Endothelial cell of umbilical vein (primary cell): ENCODE measurements at regions not wholly inside any gene's neighbourhood (a gene's known extent, or its start where the extent isn't known, plus 50 kb on each side); places are given as distances from the start of the nearest gene placed in this dataset.

Source experiments
- BruUV-seq: library from RNA; stranded (reverse); fragments of 400-500 nt; replicated peaks from 2 replicates; lab custom pipeline; 2021; lab: Mats Ljungman, UMichigan
- CTCF ChIA-PET: fragments of 300-600, 350-600 bp; sonication (Branson Sonifier 250); formaldehyde crosslinking; loops from one replicate; lab custom pipeline; 2021; ENCODE audit warnings: antibody characterized with exemption, inconsistent platforms; lab: Charles Lee
- POLR2A ChIA-PET: fragments of 300-600, 350-600 bp; sonication (Branson Sonifier 250); formaldehyde crosslinking; loops from one replicate; lab custom pipeline; 2021; ENCODE audit warnings: antibody characterized with exemption, inconsistent platforms; lab: Charles Lee
- DNase-seq: peaks from one replicate; pipeline ENCODE4 v3.0.0-alpha.2; 2011; ENCODE audit warnings: low read depth, low spot score
- FAIRE-seq: peaks from 2 replicates; lab custom pipeline; 2011; peaks lifted over from hg19 to GRCh38; lab: Jason Lieb, UNC
- H2AFZ ChIP-seq: 2 replicates; pipeline ENCODE4 v1.6.0; 2012; ENCODE audit warnings: low read depth, low read length, control low read depth, inconsistent platforms
- H3K27ac ChIP-seq: 2 replicates; pipeline ENCODE4 v1.5.1; 2011; ENCODE audit warnings: low read depth, mild to moderate bottlenecking, control low read depth, low read length, moderate library complexity; ENCODE audit not compliant: insufficient read depth
- H3K27me3 ChIP-seq, 2 experiments: 2 replicates each; pipeline versions ENCODE4 v1.6.0 to v1.6.1; 2011; ENCODE audit warnings: low read length in 2 of 2, mixed read lengths in 1 of 2; ENCODE audit not compliant: control insufficient read depth in 2 of 2, insufficient read depth in 2 of 2
- H3K36me3 ChIP-seq, 2 experiments: 2 replicates in 1 of 2; 3 replicates in 1 of 2; pipeline ENCODE4 v1.5.1; 2011; ENCODE audit warnings: low read length in 2 of 2, mild to moderate bottlenecking in 1 of 2, moderate library complexity in 1 of 2; ENCODE audit not compliant: control insufficient read depth in 2 of 2, insufficient read depth in 2 of 2; ENCODE audit errors: extremely low read depth in 1 of 2
- H3K4me1 ChIP-seq: 3 replicates; pipeline ENCODE4 v1.5.1; 2011; ENCODE audit warnings: mild to moderate bottlenecking, low read length; ENCODE audit not compliant: control insufficient read depth, insufficient read depth; ENCODE audit errors: extremely low read depth
- H3K4me2 ChIP-seq: 2 replicates; pipeline ENCODE4 v1.6.1; 2011; ENCODE audit warnings: low read length, control low read depth, mixed read lengths; ENCODE audit not compliant: insufficient read depth
- H3K4me3 ChIP-seq, 3 experiments: fragments of 200-600 bp in 1 of 3; sonication (generic), shearing (Covaris generic) in 1 of 3; replicated peaks in 1 of 3; 2 replicates each; pipeline ENCODE4 v1.5.1; 2011 to 2016; ENCODE audit warnings: control low read depth in 3 of 3, low read length in 3 of 3, mild to moderate bottlenecking in 2 of 3, inconsistent platforms in 1 of 3, low read depth in 1 of 3, moderate library complexity in 1 of 3; ENCODE audit not compliant: insufficient read depth in 1 of 3
- H3K79me2 ChIP-seq: 2 replicates; pipeline ENCODE4 v1.6.0; 2012; ENCODE audit warnings: low read length, inconsistent platforms; ENCODE audit not compliant: control insufficient read depth, insufficient read depth
- H3K9ac ChIP-seq: replicated peaks from 2 replicates; pipeline ENCODE3; 2011; ENCODE audit warnings: low read length, control low read depth; ENCODE audit not compliant: insufficient read depth; ENCODE audit errors: extremely low read depth
- H3K9me1 ChIP-seq: replicated peaks from 3 replicates; pipeline ENCODE4 v1.6.0; 2011; ENCODE audit warnings: mild to moderate bottlenecking, low read length; ENCODE audit not compliant: control insufficient read depth, insufficient read depth; ENCODE audit errors: extremely low read depth
- H3K9me3 ChIP-seq: replicated peaks from 2 replicates; pipeline ENCODE4 v1.5.1; 2012; ENCODE audit warnings: low read length, inconsistent platforms; ENCODE audit not compliant: control insufficient read depth, insufficient read depth
- H4K20me1 ChIP-seq: replicated peaks from 2 replicates; pipeline ENCODE3; 2011; ENCODE audit warnings: mild to moderate bottlenecking, low read length; ENCODE audit not compliant: control insufficient read depth, insufficient read depth; ENCODE audit errors: extremely low read depth
- CTCF ChIP-seq, 2 donors: IDR thresholded peaks; 1 replicate in 1 of 2; 2 replicates in 1 of 2; pipeline ENCODE4 v1.5.1; 2011; ENCODE audit warnings: low read length in 2 of 2, mild to moderate bottlenecking in 2 of 2, moderate library complexity in 2 of 2, control low read depth in 1 of 2, inconsistent platforms in 1 of 2, low read depth in 1 of 2; ENCODE audit not compliant: insufficient read depth in 1 of 2; ENCODE audit errors: extremely low read depth in 1 of 2
- EZH2 ChIP-seq: IDR thresholded peaks from 2 replicates; pipeline ENCODE4 v1.6.1; 2012; ENCODE audit warnings: borderline replicate concordance, low read depth, mild to moderate bottlenecking, moderate library complexity, low read length, inconsistent platforms; ENCODE audit not compliant: severe bottlenecking
- FOS ChIP-seq: IDR thresholded peaks from 2 replicates; pipeline ENCODE4 v1.6.1; 2011; ENCODE audit warnings: mild to moderate bottlenecking, low read length, moderate library complexity, borderline replicate concordance; ENCODE audit not compliant: insufficient read depth
- GATA2 ChIP-seq: IDR thresholded peaks from 2 replicates; pipeline ENCODE4 v1.7.0; 2011; ENCODE audit warnings: low read depth, mild to moderate bottlenecking, moderate library complexity, mixed read lengths, low read length; ENCODE audit not compliant: insufficient read length, insufficient read depth
- JUN ChIP-seq: IDR thresholded peaks from 2 replicates; pipeline ENCODE4 v1.6.1; 2011; ENCODE audit warnings: borderline replicate concordance, low read depth; ENCODE audit not compliant: insufficient read length, insufficient read depth
- MAX ChIP-seq: IDR thresholded peaks from 2 replicates; pipeline ENCODE4 v1.6.1; 2011; ENCODE audit not compliant: insufficient read depth, insufficient read length
- MYC ChIP-seq: IDR thresholded peaks from one replicate; pipeline ENCODE4 v1.6.1; 2011; ENCODE audit warnings: mild to moderate bottlenecking, low read depth, low read length
- POLR2A ChIP-seq: IDR thresholded peaks from 2 replicates; pipeline ENCODE4 v1.6.1; 2012; ENCODE audit warnings: low read depth, mild to moderate bottlenecking, control low read depth, low read length
- POLR2AphosphoS5 ChIP-seq: IDR thresholded peaks from 2 replicates; pipeline ENCODE4 v1.6.1; 2012; ENCODE audit warnings: low read depth, mild to moderate bottlenecking, control low read depth, low read length, moderate library complexity; ENCODE audit not compliant: insufficient read depth
- dilution Hi-C: fragments of 300-500 bp; cut with MboI; formaldehyde crosslinking; loops from one replicate; pipeline ENCODE4 v1.15.0; 2019; ENCODE audit warnings: low sequenced_read_pairs; ENCODE audit not compliant: extremely low pct_ligation_motif_present
- intact Hi-C: fragments of 100-400 bp; cut with micrococcal nuclease; formaldehyde crosslinking; loops from one replicate; pipeline ENCODE4 v1.10.0; 2022

GRCh38 chr18:61943175-61943964 is 50.6 kb upstream of the RNF152 start:
- BruUV-seq = no TSS peak
- POLR2A ChIA-PET = no interaction called here
- Histone ChIP-seq H3K4me1 (peaks cover 3% of the 10 kb centered on the region), H3K9me3 (no peaks in the 10 kb centered on the region), H4K20me1 (no peaks in the 10 kb centered on the region), H3K36me3 (no peaks in the 10 kb centered on the region), H3K27me3 (no peaks in the 10 kb centered on the region), H2AFZ (no peak overlapping the region), H3K4me2 (no peak overlapping the region), H3K27ac (no peak overlapping the region), H3K9ac (no peak overlapping the region), H3K4me3 (no peak overlapping the region), H3K9me1 (no peaks in the 10 kb centered on the region), H3K79me2 (no peaks in the 10 kb centered on the region)
- intact Hi-C loops = no loop called here
- dilution Hi-C loops = no loop called here
- CTCF ChIA-PET = no interaction called here
- TF ChIP-seq POLR2A = no peak
- TF ChIP-seq JUN = no peak
- no peak for TF ChIP-seq MYC
- no peak for TF ChIP-seq CTCF (IDR thresholded peaks at IDR 0.05; ENCODE audit: extremely low read depth in 1 of 2, insufficient read depth in 1 of 2, low read depth in 1 of 2, low read length in 2 of 2)
- TF ChIP-seq GATA2 = no peak
- TF ChIP-seq MAX = no peak
- TF ChIP-seq FOS = no peak
- no peak for TF ChIP-seq POLR2AphosphoS5
- no peak for TF ChIP-seq EZH2
- FAIRE-seq (no peak), DNase-seq (no peak)
